Endodermal cell (in vitro differentiated cells): ENCODE measurements at regions not wholly inside any gene's neighbourhood (a gene's known extent, or its start where the extent isn't known, plus 50 kb on each side); places are given as distances from the start of the nearest gene placed in this dataset.

Source experiments
- DNase-seq: peaks from one replicate; pipeline ENCODE4 v3.0.0-alpha.2; 2017
- H3K27ac ChIP-seq: 2 replicates; pipeline ENCODE4 v1.5.1; 2013; ENCODE audit warnings: mild to moderate bottlenecking, low read depth, low read length, moderate library complexity
- H3K27me3 ChIP-seq: 2 replicates; pipeline ENCODE4 v1.6.1; 2013; ENCODE audit warnings: mild to moderate bottlenecking, low read length, moderate library complexity; ENCODE audit not compliant: insufficient read depth, control insufficient read depth, poor library complexity, severe bottlenecking
- H3K36me3 ChIP-seq: 2 replicates; pipeline ENCODE4 v1.7.0; 2013; ENCODE audit warnings: mild to moderate bottlenecking, low read length, moderate library complexity; ENCODE audit not compliant: control insufficient read depth, insufficient read depth
- H3K4me1 ChIP-seq: one replicate; pipeline ENCODE4 v1.7.0; 2013; ENCODE audit warnings: low read length; ENCODE audit not compliant: control insufficient read depth, insufficient read depth
- H3K4me3 ChIP-seq: 2 replicates; pipeline ENCODE4 v1.5.1; 2013; ENCODE audit warnings: mild to moderate bottlenecking, low read length, moderate library complexity
- H3K9ac ChIP-seq: 2 replicates; pipeline ENCODE4 v1.6.1; 2013; ENCODE audit warnings: mild to moderate bottlenecking, low read length, moderate library complexity; ENCODE audit not compliant: poor library complexity, severe bottlenecking; ENCODE audit errors: extremely low read depth
- H3K9me3 ChIP-seq: 2 replicates; pipeline ENCODE4 v1.6.1; 2013; ENCODE audit warnings: mild to moderate bottlenecking, low read length, moderate library complexity; ENCODE audit not compliant: control insufficient read depth
- H3K27ac Mint-ChIP-seq: 2 replicates; pipeline ENCODE4 v1.8.0; 2020; ENCODE audit warnings: mixed read lengths
- H3K27me3 Mint-ChIP-seq: 2 replicates; pipeline ENCODE4 v1.8.0; 2021; ENCODE audit warnings: mild to moderate bottlenecking, mixed read lengths; ENCODE audit not compliant: insufficient read depth
- H3K36me3 Mint-ChIP-seq: 2 replicates; pipeline ENCODE4 v1.8.0; 2020; ENCODE audit warnings: low read depth, mixed read lengths
- H3K4me1 Mint-ChIP-seq: 2 replicates; pipeline ENCODE4 v1.8.0; 2020; ENCODE audit warnings: mixed read lengths
- H3K4me3 Mint-ChIP-seq: 2 replicates; pipeline ENCODE4 v1.8.0; 2020; ENCODE audit warnings: mild to moderate bottlenecking, moderate library complexity, mixed read lengths
- H3K9me3 Mint-ChIP-seq: 2 replicates; pipeline ENCODE4 v1.8.0; 2020; ENCODE audit warnings: mild to moderate bottlenecking, mixed read lengths
- CTCF ChIP-seq: fragments of 200-600 bp; sonication (generic); conservative IDR thresholded peaks from 2 replicates; pipeline ENCODE4 v1.5.0; 2021; ENCODE audit warnings: antibody characterized with exemption, mild to moderate bottlenecking
- WGBS, 2 experiments: methylation state at CpG; one replicate each; pipeline versions ENCODE4 v1.1.5 to v1.1.7; 2013; ENCODE audit warnings: missing lambda C conversion rate in 2 of 2, mixed read lengths in 1 of 2; ENCODE audit not compliant: insufficient coverage in 1 of 2, insufficient read length in 1 of 2; 5-methylcytosine and 5-hydroxymethylcytosine counted together

DNA sequence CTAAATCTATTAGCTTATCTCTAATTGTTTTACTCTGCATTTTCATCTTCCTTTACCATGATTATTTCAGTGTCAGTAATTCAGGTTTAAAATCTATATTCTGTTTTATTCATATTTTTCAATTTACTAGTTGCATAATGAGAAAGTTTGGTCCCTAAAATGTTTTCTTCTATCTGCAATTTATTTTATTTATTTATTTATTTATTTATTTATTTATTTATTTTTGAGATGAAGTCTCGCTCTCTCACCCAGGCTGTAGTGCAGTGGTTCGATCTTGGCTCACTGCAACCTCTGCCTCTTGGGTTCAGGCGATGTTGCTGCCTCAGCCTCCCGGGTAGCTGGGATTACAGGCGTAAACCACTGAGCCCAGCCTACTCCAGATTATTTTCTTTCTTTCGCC lies 1597.3 kb downstream of the CDH8 start:
- H3K27ac Mint-ChIP-seq = no peak overlapping the region
- H3K27me3 ChIP-seq = no peaks in the 10 kb centered on the region
- H3K4me3 ChIP-seq = no peak overlapping the region
- no peak overlapping the region for H3K9ac ChIP-seq
- H3K36me3 ChIP-seq = no peaks in the 10 kb centered on the region
- TF ChIP-seq CTCF = no peak
- no peaks in the 10 kb centered on the region for H3K9me3 Mint-ChIP-seq
- no peak overlapping the region for H3K4me3 Mint-ChIP-seq
- no peak for DNase-seq
- peaks cover 3% of the 10 kb centered on the region for H3K4me1 Mint-ChIP-seq
- WGBS, 2 experiments = 86 to 100% methylated on average over 2 to 6 of the region's 6 CpGs
- no peaks in the 10 kb centered on the region for H3K9me3 ChIP-seq
- H3K4me1 ChIP-seq = no peaks in the 10 kb centered on the region
- no peak overlapping the region for H3K27ac ChIP-seq
- no peaks in the 10 kb centered on the region for H3K36me3 Mint-ChIP-seq
- no peaks in the 10 kb centered on the region for H3K27me3 Mint-ChIP-seq

DNA sequence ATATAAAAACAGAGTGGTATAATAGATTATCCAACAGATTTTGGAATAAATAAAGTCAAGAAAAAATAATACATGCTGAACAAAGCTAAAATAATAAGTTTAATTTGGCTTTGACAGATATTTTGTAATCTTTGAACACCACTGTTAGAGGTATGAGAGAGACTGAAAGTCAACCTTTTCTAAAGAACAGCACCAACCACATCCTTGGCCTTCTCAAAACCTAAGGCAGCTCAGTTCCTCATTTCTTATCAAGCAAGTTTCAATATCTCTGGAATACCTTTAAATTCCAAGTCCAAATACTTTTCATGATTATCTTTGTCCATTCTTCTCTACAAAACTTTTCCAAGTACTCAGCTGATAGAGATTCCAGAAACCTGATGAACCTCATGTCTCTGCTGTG lies 1603.8 kb downstream of the CDH8 start:
- H3K27ac Mint-ChIP-seq = no peak overlapping the region
- H3K27me3 ChIP-seq = no peaks in the 10 kb centered on the region
- no peak for TF ChIP-seq CTCF
- H3K4me3 Mint-ChIP-seq = no peak overlapping the region
- no peaks in the 10 kb centered on the region for H3K9me3 ChIP-seq
- H3K9ac ChIP-seq = no peak overlapping the region
- no peaks in the 10 kb centered on the region for H3K27me3 Mint-ChIP-seq
- H3K4me3 ChIP-seq = no peak overlapping the region
- no peaks in the 10 kb centered on the region for H3K36me3 ChIP-seq
- DNase-seq = no peak
- H3K4me1 Mint-ChIP-seq = no peaks in the 10 kb centered on the region
- H3K27ac ChIP-seq = no peak overlapping the region
- no peaks in the 10 kb centered on the region for H3K9me3 Mint-ChIP-seq
- H3K36me3 Mint-ChIP-seq = no peaks in the 10 kb centered on the region
- no peaks in the 10 kb centered on the region for H3K4me1 ChIP-seq

DNA sequence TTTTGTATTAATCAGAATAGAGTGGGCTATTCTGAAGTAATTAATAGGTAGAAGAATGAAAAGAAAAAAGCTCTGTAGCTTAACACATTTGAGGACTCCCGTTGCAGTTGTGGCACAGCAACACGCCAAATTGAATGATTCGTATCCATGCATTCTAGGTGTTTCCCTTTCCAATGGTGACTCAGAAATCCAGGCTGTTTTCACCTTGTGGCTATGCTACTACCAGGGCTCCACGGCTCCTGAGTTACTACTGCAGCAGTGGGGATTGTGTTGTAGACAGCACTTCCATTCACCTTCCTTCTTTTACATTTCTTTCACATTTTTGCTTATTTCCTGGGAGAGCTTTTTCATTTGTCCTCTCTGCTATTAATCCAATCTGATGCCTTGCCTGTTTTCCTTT lies 1616.4 kb downstream of the CDH8 start:
- no peak overlapping the region for H3K27ac Mint-ChIP-seq
- H3K4me1 Mint-ChIP-seq = peaks cover 9% of the 10 kb centered on the region
- Histone ChIP-seq H3K27me3 (no peaks in the 10 kb centered on the region), H3K9me3 (no peaks in the 10 kb centered on the region), H3K36me3 (no peaks in the 10 kb centered on the region), H3K9ac (no peak overlapping the region), H3K4me3 (no peak overlapping the region), H3K4me1 (no peaks in the 10 kb centered on the region), H3K27ac (no peak overlapping the region)
- peaks cover 2% of the 10 kb centered on the region for H3K27me3 Mint-ChIP-seq
- WGBS, 2 experiments = 88 to 94% methylated on average over 4 of the region's 4 CpGs
- no peak overlapping the region for H3K4me3 Mint-ChIP-seq
- peaks cover 2% of the 10 kb centered on the region for H3K36me3 Mint-ChIP-seq
- H3K9me3 Mint-ChIP-seq = peaks cover 2% of the 10 kb centered on the region
- DNase-seq = no peak
- no peak for TF ChIP-seq CTCF
